ENCODE measurements at regions not wholly inside any gene's neighbourhood (a gene's known extent, or its start where the extent isn't known, plus 50 kb on each side); places are given as distances from the start of the nearest gene placed in this dataset.

DNA sequence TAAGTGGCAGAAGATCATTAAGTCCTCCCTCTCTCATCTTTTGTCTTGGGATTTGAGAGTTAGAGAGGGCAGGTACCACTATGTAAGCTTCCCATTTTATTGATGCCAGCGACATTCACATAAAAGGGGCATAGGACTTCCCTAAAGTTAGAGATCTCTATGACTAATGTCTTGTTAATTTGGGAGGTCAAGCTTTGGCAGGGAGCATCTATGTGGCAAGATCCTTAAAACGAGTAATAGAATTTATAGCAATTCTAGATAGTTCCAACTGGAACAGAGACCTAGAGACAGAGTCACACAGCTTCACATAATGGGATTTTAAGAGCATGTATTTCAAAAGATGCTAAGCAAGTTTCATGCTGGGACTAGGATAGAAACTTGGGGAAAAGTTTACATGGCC lies 308.0 kb downstream of the MAP2K6 start:
- DNase-seq: no peak

GRCh38 chr17:69723316-69723715 lies 308.8 kb downstream of the MAP2K6 start:
- no peak for DNase-seq

GRCh38 chr17:69723741-69724140 lies 309.2 kb downstream of the MAP2K6 start:
- DNase-seq: no peak

DNA sequence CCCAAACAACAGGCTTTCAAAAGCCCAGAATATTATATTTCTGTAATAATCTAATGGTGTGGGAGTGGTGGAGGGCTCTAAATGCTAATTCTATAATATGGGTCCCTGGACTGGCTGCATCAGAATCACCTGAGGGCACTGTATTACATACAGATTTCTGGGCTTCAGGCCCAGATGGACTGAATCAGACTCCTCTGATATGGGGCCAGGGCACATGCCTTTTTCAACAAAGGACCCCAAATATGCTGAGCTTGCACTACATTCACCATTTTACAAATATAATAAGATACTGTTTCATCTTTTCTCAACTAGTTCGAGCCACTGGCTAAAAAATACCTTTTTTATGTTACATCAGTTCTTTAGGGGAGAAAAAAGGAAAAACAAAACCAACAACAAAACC lies 309.7 kb downstream of the MAP2K6 start:
- no peak for DNase-seq

DNA sequence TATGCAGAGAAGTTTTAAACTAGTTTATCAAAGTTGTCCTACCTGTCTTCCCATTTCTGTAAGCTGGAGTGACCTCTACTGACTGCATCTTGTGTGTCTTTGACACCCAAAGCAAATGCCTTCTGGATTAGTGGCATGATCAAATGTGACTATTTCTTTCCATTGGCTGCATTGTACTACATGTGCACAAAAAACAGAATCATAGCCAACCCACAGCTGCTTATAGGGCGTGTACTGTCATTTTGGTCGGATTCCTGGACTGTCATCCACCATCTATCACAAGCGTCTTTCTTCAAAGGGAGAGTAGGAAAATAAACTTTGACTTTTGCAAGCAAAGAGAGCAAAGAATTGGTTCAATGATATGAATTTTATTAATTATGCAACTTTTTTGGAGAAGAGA lies 310.6 kb downstream of the MAP2K6 start:
- DNase-seq: no peak

GRCh38 chr17:69728816-69729215 lies 314.3 kb downstream of the MAP2K6 start:
- no peak for DNase-seq

DNA sequence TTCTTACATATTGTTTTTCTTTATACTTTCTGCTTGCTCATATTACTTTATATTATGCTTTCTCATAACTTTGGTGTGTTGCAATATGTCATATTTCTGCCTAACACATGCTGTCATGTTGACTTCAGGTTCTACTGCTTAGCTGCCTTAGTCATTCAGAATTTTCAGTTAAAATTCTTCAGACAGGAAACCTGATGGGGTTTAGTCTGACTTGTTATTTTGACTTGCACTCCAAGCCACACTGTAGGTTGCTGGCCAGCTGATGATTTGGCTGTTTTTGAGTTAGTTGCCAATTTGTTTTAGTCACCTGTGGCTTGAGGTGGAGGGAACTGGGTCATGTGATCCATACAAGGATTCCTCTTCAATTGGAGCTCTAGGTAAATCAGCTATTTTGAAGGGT lies 315.4 kb downstream of the MAP2K6 start:
- no peak for DNase-seq

DNA sequence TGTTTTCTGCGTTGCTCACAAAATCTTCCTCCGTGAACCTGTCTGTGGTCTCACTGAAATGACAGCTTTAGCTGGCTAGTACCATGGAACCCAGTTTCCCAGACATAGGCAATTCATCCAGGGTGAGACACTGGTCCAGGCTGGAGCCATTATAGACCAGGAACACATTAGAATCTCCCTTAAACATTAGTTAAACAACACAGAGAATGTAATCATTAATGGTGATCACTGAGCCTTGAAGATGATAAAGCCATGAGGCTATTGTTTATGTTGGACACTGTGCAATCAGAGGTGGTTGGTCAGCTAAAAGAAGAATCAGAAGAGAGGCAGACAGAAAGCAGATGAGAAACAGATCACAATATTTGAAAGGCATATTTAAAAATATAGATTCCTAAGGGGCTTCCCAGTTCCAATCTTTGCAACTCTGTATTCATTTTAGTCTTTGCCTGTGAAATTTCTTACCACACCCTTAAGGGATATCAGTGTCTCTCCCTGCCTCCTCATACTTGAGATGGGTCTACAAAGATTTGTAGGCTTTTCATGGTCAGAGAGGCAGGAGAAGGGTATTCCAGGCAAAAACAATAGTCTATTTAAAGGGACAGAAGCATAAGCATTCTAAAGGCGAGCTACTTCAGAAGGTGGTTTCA lies 317.9 kb downstream of the MAP2K6 start:
- DNase-seq: no peak

DNA sequence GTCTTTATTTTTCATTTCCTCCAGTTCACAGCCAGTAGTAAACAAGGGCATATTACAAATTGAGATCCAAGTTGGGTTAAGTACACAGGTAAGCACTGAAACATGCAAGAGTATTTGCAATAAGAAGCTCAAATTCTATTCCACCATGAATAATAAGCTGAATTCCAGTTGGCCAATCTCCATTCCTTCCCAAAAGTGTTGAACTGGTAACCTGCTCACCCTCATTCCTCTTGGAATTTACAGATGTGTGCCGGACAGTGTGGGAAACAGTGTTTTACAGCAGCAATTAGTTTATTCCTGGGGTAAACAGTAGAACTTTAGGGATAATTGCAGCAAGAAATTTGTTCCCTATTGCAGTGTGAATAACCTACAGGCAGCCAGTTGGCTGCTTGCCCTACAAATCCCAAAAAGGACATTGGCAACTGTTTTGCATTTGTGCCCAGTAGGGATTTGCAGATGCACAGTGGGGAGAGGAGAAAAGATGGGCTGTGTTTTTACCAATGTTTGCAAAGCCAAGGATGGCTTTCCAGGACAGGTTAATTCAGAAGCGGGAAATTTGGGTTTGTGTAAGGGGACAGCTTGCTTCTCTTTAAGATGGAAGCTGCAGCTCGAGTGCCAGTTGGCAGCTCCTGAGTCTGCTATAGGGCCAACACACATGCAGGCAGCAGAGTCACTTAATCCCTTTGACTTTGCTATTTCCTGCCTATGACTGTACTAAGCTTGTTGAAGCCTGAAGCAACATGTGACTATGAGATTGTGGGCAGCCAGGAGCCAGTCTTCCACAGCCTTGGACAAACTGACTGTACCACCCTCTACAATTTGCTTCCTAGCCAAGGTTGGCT lies 318.9 kb downstream of the MAP2K6 start:
- no peak for DNase-seq

DNA sequence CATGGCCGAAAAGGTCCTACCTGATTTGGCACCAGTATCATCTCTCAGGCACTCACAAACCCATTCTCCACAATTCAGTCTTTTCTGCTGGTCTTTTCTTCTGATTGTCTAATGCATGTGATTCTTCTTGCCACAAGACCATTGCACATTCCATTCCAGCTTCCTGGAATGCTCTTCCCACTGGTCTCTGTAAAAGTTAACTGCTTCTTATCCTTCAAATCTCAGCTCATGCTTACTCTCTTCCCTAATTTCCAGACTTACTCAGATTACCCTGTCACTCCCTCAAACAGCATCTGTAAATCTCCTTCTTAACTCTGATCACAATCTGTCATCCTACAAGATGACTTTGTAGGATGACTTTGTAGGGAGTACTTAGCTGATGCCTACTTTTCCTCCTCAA lies 320.2 kb downstream of the MAP2K6 start:
- DNase-seq: no peak

- no peak for DNase-seq
Measured at GRCh38 chr17:69735285-69735684, 320.8 kb downstream of the MAP2K6 start.

GRCh38 chr17:69743091-69743490 lies 328.6 kb downstream of the MAP2K6 start:
- DNase-seq: no peak

DNA sequence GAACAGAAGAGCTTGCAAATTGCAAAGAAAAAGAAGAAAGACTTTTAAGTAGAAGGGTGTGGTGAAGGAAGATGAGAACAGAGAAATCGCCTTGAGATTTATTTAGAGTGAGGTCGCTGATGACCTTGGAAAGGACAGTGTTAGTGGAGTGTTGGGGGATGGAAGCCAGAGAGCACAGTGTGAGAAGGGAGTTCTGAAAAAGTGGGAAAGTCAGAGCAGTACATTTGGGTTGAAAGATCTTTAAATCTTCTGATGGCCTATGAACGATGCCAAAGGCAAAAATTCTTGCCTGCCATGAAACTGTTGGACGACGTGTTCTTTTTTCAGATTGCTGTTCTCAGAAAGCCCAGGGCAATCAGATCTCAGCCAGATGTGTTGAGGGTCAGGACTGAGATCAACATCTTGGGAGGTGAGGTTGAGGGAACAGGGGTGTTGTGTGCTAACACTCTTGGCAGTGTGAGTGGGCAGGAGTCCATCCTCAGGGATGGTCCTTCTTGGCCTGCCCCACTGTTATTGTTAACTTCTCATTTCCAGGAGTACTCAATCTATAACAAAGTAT lies 330.1 kb downstream of the MAP2K6 start:
- DNase-seq: no peak

GRCh38 chr17:69749911-69750310 lies 325.1 kb upstream of the KCNJ16 start:
- DNase-seq: no peak

- DNase-seq: no peak
Measured at GRCh38 chr17:69757688-69758430, 317.2 kb upstream of the KCNJ16 start.

DNA sequence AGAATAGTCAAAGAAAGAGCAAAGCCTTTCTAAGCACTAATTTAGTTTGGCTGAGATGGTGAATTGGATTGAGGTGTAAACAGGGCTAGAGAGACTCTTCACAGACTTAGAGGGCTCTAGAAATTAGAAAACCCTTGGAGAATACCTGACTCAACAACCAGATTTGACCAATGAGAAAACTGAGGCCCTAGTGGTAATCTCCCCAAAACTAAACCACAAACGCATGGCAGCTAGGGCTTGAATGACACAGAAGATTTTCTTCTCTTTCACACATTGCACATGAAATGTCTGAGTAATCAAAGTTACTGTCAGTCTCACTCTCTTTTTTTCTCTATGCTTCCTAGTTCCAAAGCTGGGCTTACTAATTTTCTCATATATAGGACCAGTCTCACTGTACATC lies 314.5 kb upstream of the KCNJ16 start:
- DNase-seq: peak; percentile 1

GRCh38 chr17:69761011-69761410 lies 314.0 kb upstream of the KCNJ16 start:
- no peak for DNase-seq

GRCh38 chr17:69761767-69762321 lies 313.2 kb upstream of the KCNJ16 start:
- no peak for DNase-seq

- no peak for DNase-seq
Measured at GRCh38 chr17:69762359-69762758, 312.7 kb upstream of the KCNJ16 start.

- DNase-seq: no peak
Measured at GRCh38 chr17:69762766-69763165, 312.3 kb upstream of the KCNJ16 start.

DNA sequence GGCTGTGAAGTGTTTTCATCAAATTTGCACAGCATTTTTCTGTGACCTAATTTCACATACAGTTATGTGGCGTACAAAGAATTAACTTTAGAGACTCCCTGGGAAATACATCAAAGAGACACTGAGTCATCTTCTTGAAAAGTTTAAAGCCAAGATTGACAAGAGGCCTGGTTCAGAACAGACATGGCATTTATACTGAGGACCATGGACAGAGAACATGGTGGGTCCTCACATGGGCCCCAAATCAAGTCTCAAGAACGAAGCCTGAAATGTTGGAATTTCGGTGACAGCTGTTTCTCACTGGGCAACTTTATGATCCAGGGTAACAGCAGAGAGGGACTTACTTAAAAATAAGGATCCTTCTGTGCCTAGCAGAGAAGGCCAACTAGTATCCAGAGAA lies 311.5 kb upstream of the KCNJ16 start:
- no peak for DNase-seq

DNA sequence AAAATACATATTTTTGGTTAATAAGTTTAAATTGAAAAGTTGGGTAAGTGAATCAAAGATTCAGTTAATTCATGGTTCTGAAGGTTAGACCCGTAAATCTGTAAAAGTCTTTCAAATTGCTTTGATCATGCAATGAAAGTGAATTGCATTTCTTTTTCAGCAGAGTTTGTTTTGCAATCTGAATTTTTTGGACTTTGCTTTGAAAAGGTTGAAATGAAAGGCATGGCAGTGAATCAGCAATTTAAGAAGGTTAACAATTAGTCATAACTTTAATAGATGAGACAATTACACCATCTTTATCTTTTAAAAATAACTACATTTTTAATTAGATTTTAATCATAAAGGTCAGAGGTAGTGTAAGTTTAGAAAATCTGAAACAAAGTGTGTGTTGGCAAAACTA lies 310.9 kb upstream of the KCNJ16 start:
- DNase-seq: no peak

GRCh38 chr17:69769050-69769449 lies 306.0 kb upstream of the KCNJ16 start:
- DNase-seq: no peak
